LNCaP clone FGC (cell line): ENCODE measurements at regions not wholly inside any gene's neighbourhood (a gene's known extent, or its start where the extent isn't known, plus 50 kb on each side); places are given as distances from the start of the nearest gene placed in this dataset.
A peak's percentile ranks its signal among the peaks of the same experiment; 100 is the strongest.
"Not testable (repeated sequence)": the region's sequence is repeated elsewhere in the genome, so short reads cannot be mapped to it uniquely, and the experiment has no call there.

Source experiments
- DNase-seq: peaks from one replicate; pipeline ENCODE4 v3.0.0-alpha.2; 2011; ENCODE audit warnings: low read depth
- H3K4me3 ChIP-seq: 2 replicates; pipeline ENCODE4 v1.5.1; 2011; ENCODE audit warnings: mild to moderate bottlenecking, low read depth, low read length, control low read depth
- TF ChIP-seq, protein P1 (sequence below): IDR thresholded peaks from 2 replicates; pipeline ENCODE4 v1.5.1; 2012; ENCODE audit warnings: mild to moderate bottlenecking; ENCODE audit not compliant: control insufficient read depth, insufficient read depth; ENCODE audit errors: extremely low read depth

DNA sequence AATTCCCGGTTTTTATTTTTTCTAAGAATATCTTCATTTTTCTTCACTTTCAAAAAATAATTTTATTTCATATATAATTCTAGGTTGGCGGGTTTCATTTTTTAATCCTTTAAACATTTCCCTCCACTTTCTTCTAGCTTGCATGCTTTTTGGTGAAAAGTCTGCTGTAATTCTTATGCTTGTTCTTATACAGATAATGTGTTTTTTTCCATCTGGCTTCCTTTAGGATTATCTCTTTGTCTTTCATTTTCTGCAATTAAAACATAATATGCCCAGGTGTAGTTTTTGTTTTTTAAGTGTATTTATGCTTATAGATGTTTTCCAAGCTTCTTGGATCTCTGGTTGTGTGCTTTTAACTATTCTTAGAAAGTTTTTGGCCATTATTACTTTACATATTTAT, 341.3 kb upstream of the SEMA3C start:
- TF ChIP-seq, protein P1, sequence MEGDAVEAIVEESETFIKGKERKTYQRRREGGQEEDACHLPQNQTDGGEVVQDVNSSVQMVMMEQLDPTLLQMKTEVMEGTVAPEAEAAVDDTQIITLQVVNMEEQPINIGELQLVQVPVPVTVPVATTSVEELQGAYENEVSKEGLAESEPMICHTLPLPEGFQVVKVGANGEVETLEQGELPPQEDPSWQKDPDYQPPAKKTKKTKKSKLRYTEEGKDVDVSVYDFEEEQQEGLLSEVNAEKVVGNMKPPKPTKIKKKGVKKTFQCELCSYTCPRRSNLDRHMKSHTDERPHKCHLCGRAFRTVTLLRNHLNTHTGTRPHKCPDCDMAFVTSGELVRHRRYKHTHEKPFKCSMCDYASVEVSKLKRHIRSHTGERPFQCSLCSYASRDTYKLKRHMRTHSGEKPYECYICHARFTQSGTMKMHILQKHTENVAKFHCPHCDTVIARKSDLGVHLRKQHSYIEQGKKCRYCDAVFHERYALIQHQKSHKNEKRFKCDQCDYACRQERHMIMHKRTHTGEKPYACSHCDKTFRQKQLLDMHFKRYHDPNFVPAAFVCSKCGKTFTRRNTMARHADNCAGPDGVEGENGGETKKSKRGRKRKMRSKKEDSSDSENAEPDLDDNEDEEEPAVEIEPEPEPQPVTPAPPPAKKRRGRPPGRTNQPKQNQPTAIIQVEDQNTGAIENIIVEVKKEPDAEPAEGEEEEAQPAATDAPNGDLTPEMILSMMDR, result no peak
- no peak for DNase-seq
- no peak overlapping the region for H3K4me3 ChIP-seq

DNA sequence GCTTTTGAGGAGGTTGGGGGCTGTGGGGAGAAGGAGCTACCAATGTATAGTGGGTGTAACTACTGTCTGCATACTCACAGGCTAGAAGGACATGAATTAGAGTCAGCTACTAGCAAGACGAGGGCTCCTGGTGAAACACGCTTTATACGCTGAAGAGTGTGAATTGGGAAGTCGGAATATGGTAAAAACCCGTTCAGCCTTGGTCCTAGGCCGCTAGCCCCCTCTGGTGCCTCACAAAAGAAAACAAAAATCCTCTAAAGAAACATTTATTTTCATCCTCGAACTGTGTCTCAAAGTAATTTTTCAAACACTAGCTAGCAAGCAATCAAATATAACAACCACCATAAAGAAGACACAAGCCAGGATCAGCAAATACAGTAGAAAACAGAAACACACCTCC, 338.1 kb upstream of the SEMA3C start:
- no peak for DNase-seq
- no peak overlapping the region for H3K4me3 ChIP-seq
- TF ChIP-seq, protein P1, result no peak

DNA sequence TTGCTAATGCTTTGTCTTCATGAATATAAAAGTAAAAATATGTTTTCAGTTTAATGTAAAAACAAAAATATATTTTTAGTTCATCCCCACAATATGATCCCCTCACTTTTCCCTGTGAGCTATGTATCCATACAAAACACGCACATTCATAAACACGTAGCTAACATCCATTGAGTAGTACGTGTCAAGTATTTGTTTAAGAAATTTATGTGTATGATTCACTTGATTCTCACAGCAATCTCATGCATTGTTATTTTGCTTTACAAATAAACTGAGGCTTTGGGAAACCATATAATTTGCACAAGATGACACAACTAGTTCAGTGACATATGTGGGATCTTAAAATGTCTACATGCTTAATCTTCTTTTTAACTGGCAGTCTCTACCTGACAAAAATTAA, 329.6 kb upstream of the SEMA3C start:
- TF ChIP-seq, protein P1, result no peak
- no peak overlapping the region for H3K4me3 ChIP-seq
- DNase-seq, result no peak

DNA sequence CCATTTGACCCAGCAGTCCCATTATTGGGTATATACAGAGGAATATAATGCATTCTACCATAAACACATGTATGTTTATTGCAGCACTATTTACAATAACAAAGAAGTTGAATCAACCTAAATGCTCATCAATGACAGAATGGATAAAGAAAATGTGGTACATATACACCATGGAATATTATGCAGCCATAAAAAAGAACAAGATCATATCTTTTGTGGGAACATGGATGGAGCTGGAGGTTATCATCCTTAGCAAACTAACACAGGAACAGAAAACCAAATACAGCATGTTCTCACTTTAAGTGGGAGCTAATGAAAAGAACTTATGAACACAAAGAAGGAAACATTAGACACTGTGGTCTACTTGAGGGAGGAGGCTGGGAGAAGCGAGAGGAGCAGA, 328.5 kb upstream of the SEMA3C start:
- not testable (repeated sequence) for H3K4me3 ChIP-seq, DNase-seq

DNA sequence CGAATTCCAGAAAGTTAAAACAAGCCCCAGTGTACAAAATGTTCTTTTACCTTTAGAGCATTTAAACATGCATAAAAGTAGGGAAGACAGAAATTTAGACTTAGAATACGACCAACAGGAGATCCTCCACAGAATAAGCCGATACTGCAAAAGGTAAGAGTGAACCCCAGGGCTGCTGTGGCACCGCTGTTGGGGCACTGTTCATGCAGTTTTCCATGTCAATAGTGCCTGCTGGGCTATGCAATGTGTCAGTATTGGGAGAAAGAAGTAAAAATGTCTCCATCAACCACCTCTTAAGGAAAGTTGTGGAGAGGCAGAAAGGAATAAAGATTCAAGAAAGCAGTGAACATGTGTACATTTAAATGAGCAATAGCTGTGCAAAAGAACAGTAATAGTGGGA, 326.5 kb upstream of the SEMA3C start:
- TF ChIP-seq, protein P1, result no peak

DNA sequence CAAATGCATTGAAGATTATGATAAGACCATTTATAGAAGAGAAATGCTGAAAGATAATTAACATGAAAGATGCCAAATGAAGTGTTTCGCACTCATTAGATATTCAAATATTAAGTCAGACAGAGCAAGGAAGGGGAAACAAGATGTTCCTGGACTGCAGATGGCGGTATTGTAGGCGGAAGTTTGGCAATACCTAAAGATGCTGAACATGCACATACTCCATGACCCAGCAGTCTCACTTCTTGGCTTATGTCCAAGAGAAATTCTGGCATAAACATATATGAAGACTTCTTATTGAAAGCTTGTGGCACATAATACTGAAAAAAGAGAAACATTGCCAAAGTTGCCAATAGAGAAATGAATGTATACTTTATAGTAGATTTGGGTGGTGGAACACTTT, 325.4 kb upstream of the SEMA3C start:
- no peak overlapping the region for H3K4me3 ChIP-seq
- DNase-seq, result peak; percentile 35
- TF ChIP-seq, protein P1, result no peak

More for the DNA sequence above, 326.5 kb upstream of the SEMA3C start:
- H3K4me3 ChIP-seq, result no peak overlapping the region
- DNase-seq, result no peak

DNA sequence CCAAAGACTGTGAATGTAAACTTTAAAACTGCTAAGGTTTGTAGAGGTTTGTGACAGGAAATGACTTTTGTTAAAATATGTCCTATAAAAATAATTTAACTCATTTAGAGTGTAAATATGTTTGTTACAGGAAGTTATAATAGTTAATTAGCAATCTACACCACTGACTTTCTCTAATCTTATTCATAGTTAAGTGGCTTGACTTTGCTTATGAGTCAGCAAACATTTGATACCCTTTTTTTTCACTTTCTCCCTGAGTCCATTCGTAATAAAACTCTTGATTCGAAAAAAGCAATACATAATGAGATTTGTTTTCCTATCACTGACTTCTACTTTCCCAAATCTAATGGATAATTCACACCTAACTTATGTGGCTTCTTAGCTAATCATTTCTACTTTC, 317.7 kb upstream of the SEMA3C start:
- no peak for DNase-seq
- H3K4me3 ChIP-seq, result no peak overlapping the region
- TF ChIP-seq, protein P1, result no peak

DNA sequence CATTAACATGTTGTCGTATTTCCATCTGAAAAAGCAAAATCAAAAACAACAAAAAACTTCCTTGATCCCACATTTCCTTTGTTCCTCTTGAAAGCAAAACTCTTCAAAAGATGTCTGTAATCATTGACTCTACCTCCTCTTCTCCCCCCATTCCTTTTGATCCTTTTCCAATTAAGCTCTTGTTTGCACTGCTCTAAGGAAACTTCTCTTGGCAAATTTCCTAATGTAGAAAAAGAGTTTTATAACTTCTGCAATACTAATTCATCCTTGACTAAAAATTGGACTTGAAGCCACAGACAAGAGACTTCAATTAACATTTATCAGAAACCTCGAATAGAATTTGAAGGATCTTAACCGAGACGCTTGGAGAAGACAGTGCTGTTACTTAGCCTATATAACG, 317.1 kb upstream of the SEMA3C start:
- TF ChIP-seq, protein P1, result no peak
- no peak for DNase-seq
- H3K4me3 ChIP-seq, result no peak overlapping the region
